HepG2 (cell line): ENCODE measurements at regions not wholly inside any gene's neighbourhood (a gene's known extent, or its start where the extent isn't known, plus 50 kb on each side); places are given as distances from the start of the nearest gene placed in this dataset.

Experiments used
- DNMT3B ChIP-seq: conservative IDR thresholded peaks from 2 replicates; pipeline ENCODE4 v1.6.1; 2016; ENCODE audit warnings: missing biosample characterization, control low read depth
- THAP8 ChIP-seq: sonication (generic); formaldehyde crosslinking; IDR thresholded peaks from 2 replicates; pipeline ENCODE4 v1.5.1; 2020; ENCODE audit warnings: missing genetic modification reagents, mild to moderate bottlenecking, borderline replicate concordance
- ZBTB40 ChIP-seq, 2 experiments: fragments of 450-650 bp in 1 of 2; sonication (generic) in 1 of 2; formaldehyde crosslinking in 1 of 2; IDR thresholded peaks; 2 replicates each; pipeline versions ENCODE4 v1.6.1 to v1.8.0; 2016 to 2022; ENCODE audit warnings: antibody characterized with exemption in 1 of 2, mild to moderate bottlenecking in 1 of 2, missing genetic modification reagents in 1 of 2
- ZNF430 ChIP-seq: sonication (generic); formaldehyde crosslinking; IDR thresholded peaks from 2 replicates; pipeline ENCODE4 v1.9.0; 2021; ENCODE audit warnings: mild to moderate bottlenecking, missing genetic modification reagents
- ZNF510 ChIP-seq: sonication (generic); formaldehyde crosslinking; IDR thresholded peaks from 2 replicates; pipeline ENCODE4 v1.4.0; 2020; ENCODE audit warnings: low read depth, mild to moderate bottlenecking, missing genetic modification reagents

DNA sequence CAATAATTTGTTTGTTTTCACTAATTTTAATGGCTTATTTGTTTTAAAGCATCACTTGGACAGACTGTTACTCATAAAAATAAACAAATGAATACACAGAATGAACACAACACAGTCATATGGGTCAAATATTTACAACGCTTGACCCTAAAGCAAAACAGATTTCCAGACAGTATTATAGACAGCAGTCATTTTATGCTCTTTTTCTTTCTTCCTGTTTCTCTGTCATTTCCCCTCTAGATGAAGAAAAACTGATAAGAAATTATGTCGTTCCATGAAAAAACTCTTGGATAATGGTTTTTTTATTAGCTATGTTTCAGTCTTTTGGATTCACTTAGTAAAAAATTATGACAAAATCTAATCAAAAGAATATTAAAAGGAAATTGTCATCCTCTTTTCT lies 297.3 kb upstream of the NEGR1 start (continued):
- TF ChIP-seq ZNF510 (CRISPR knock-in tag) (no peak), ZNF430 (no peak), DNMT3B (CRISPR knock-in tag) (no peak), ZBTB40 (IDR thresholded peaks at IDR 0.05) (no peak), ZBTB40 (CRISPR knock-in tag; IDR thresholded peaks at IDR 0.05) (no peak), THAP8 (CRISPR knock-in tag) (no peak)
